ENCODE measurements at regions not wholly inside any gene's neighbourhood (a gene's known extent, or its start where the extent isn't known, plus 50 kb on each side); places are given as distances from the start of the nearest gene placed in this dataset.

GRCh38 chr15:91706322-91707032 lies 147.0 kb upstream of the SLCO3A1 start:
- Mint-ChIP-seq H3K4me3 (no peak overlapping the region), H3K36me3 (ENCODE audit: low read depth) (no peaks in the 10 kb centered on the region), H3K27me3 (peaks cover 9% of the 10 kb centered on the region), H3K4me1 (peaks cover 17% of the 10 kb centered on the region), H3K27ac (peak overlapping the region; percentile 58), H3K9me3 (no peaks in the 10 kb centered on the region)
- POLR2A ChIA-PET = interaction anchor here (0.7 to 1.2 kb wide), 4 partner anchors 146 to 383 kb away, joined by 3 to 8 read pairs (median 4); partner anchors contain the start of gene SLCO3A1
- DNase-seq = peak; percentile 89
- CTCF ChIA-PET = interaction anchor here (0.6 to 3.2 kb wide), 51 partner anchors 10 to 460 kb away, joined by 3 to 41 read pairs (median 4); partner anchors contain the start of gene SLCO3A1

- DNase-seq = no peak
- ChIA-PET POLR2A (no interaction called here), CTCF (no interaction called here)
- Mint-ChIP-seq H3K4me3 (no peak overlapping the region), H3K36me3 (ENCODE audit: low read depth) (no peaks in the 10 kb centered on the region), H3K9me3 (no peaks in the 10 kb centered on the region), H3K27ac (no peak overlapping the region), H3K4me1 (peaks cover 17% of the 10 kb centered on the region), H3K27me3 (peaks cover 16% of the 10 kb centered on the region)
Measured at GRCh38 chr15:91710080-91710698, 143.3 kb upstream of the SLCO3A1 start.

GRCh38 chr15:91711384-91712033 lies 142.0 kb upstream of the SLCO3A1 start:
- no peaks in the 10 kb centered on the region for H3K9me3 Mint-ChIP-seq
- POLR2A ChIA-PET = no interaction called here
- CTCF ChIA-PET = no interaction called here

GRCh38 chr15:91712286-91712685 lies 141.2 kb upstream of the SLCO3A1 start:
- H3K9me3 Mint-ChIP-seq = no peaks in the 10 kb centered on the region
- ChIA-PET POLR2A (no interaction called here), CTCF (interaction anchor here (1.0 kb wide), 1 partner anchor 365 kb away, joined by 3 read pairs; no protein-coding TSS in a partner anchor)
- peaks cover 18% of the 10 kb centered on the region for H3K27me3 Mint-ChIP-seq
- H3K4me1 Mint-ChIP-seq = peaks cover 2% of the 10 kb centered on the region
- H3K36me3 Mint-ChIP-seq (ENCODE audit: low read depth) = no peaks in the 10 kb centered on the region
- no peak overlapping the region for H3K4me3 Mint-ChIP-seq
- DNase-seq = no peak
- H3K27ac Mint-ChIP-seq = no peak overlapping the region

More at GRCh38 chr15:91711384-91712033, 142.0 kb upstream of the SLCO3A1 start:
- no peaks in the 10 kb centered on the region for H3K36me3 Mint-ChIP-seq (ENCODE audit: low read depth)
- no peak overlapping the region for H3K27ac Mint-ChIP-seq
- no peak for DNase-seq
- no peak overlapping the region for H3K4me3 Mint-ChIP-seq
- H3K27me3 Mint-ChIP-seq = peaks cover 18% of the 10 kb centered on the region
- peaks cover 7% of the 10 kb centered on the region for H3K4me1 Mint-ChIP-seq

GRCh38 chr15:91716536-91716935 lies 137.0 kb upstream of the SLCO3A1 start:
- ChIA-PET POLR2A (no interaction called here), CTCF (no interaction called here)
- no peak for DNase-seq
- H3K4me1 Mint-ChIP-seq = no peaks in the 10 kb centered on the region
- no peak overlapping the region for H3K4me3 Mint-ChIP-seq
- H3K27me3 Mint-ChIP-seq = peaks cover 23% of the 10 kb centered on the region
- H3K27ac Mint-ChIP-seq = no peak overlapping the region
- H3K36me3 Mint-ChIP-seq (ENCODE audit: low read depth) = no peaks in the 10 kb centered on the region
- H3K9me3 Mint-ChIP-seq = no peaks in the 10 kb centered on the region

- DNase-seq = no peak
- Mint-ChIP-seq H3K4me1 (no peaks in the 10 kb centered on the region), H3K36me3 (ENCODE audit: low read depth) (no peaks in the 10 kb centered on the region), H3K27me3 (peaks cover 23% of the 10 kb centered on the region), H3K9me3 (no peaks in the 10 kb centered on the region), H3K27ac (no peak overlapping the region), H3K4me3 (no peak overlapping the region)
- CTCF ChIA-PET = no interaction called here
- POLR2A ChIA-PET = no interaction called here
Measured at GRCh38 chr15:91717811-91718210, 135.7 kb upstream of the SLCO3A1 start.

GRCh38 chr15:91723959-91724358 lies 129.5 kb upstream of the SLCO3A1 start:
- peaks cover 6% of the 10 kb centered on the region for H3K27me3 Mint-ChIP-seq
- H3K36me3 Mint-ChIP-seq (ENCODE audit: low read depth) = no peaks in the 10 kb centered on the region
- POLR2A ChIA-PET = no interaction called here
- no peak overlapping the region for H3K4me3 Mint-ChIP-seq
- no peaks in the 10 kb centered on the region for H3K9me3 Mint-ChIP-seq
- H3K27ac Mint-ChIP-seq = no peak overlapping the region
- CTCF ChIA-PET = interaction anchor here (1.6 kb wide), 1 partner anchor 18 kb away, joined by 4 read pairs; no protein-coding TSS in a partner anchor
- no peaks in the 10 kb centered on the region for H3K4me1 Mint-ChIP-seq
- DNase-seq = no peak

- Mint-ChIP-seq H3K27me3 (peaks cover 28% of the 10 kb centered on the region), H3K4me1 (no peaks in the 10 kb centered on the region), H3K27ac (no peak overlapping the region), H3K36me3 (ENCODE audit: low read depth) (no peaks in the 10 kb centered on the region), H3K4me3 (no peak overlapping the region), H3K9me3 (no peaks in the 10 kb centered on the region)
- CTCF ChIA-PET = no interaction called here
- POLR2A ChIA-PET = no interaction called here
- DNase-seq = no peak
Measured at GRCh38 chr15:91733661-91734060, 119.8 kb upstream of the SLCO3A1 start.

GRCh38 chr15:91737151-91737818 lies 116.2 kb upstream of the SLCO3A1 start:
- CTCF ChIA-PET = no interaction called here
- H3K4me1 Mint-ChIP-seq = no peaks in the 10 kb centered on the region
- POLR2A ChIA-PET = no interaction called here
- H3K9me3 Mint-ChIP-seq = no peaks in the 10 kb centered on the region
- peaks cover 33% of the 10 kb centered on the region for H3K27me3 Mint-ChIP-seq
- DNase-seq = no peak
- no peak overlapping the region for H3K27ac Mint-ChIP-seq
- no peaks in the 10 kb centered on the region for H3K36me3 Mint-ChIP-seq (ENCODE audit: low read depth)
- no peak overlapping the region for H3K4me3 Mint-ChIP-seq

GRCh38 chr15:91741986-91742385 lies 111.5 kb upstream of the SLCO3A1 start:
- Mint-ChIP-seq H3K4me3 (no peak overlapping the region), H3K4me1 (no peaks in the 10 kb centered on the region), H3K27me3 (peaks cover 36% of the 10 kb centered on the region), H3K36me3 (ENCODE audit: low read depth) (no peaks in the 10 kb centered on the region), H3K27ac (no peak overlapping the region), H3K9me3 (no peaks in the 10 kb centered on the region)
- DNase-seq = no peak
- ChIA-PET CTCF (no interaction called here), POLR2A (no interaction called here)

GRCh38 chr15:91751611-91752010 lies 101.9 kb upstream of the SLCO3A1 start:
- no peaks in the 10 kb centered on the region for H3K36me3 Mint-ChIP-seq (ENCODE audit: low read depth)
- H3K27ac Mint-ChIP-seq = no peak overlapping the region
- H3K4me1 Mint-ChIP-seq = no peaks in the 10 kb centered on the region
- ChIA-PET CTCF (no interaction called here), POLR2A (no interaction called here)
- H3K27me3 Mint-ChIP-seq = peaks cover 6% of the 10 kb centered on the region
- no peak overlapping the region for H3K4me3 Mint-ChIP-seq
- H3K9me3 Mint-ChIP-seq = peaks cover 2% of the 10 kb centered on the region
- no peak for DNase-seq

GRCh38 chr15:91752081-91752785 lies 101.3 kb upstream of the SLCO3A1 start:
- no peak overlapping the region for H3K27ac Mint-ChIP-seq
- ChIA-PET CTCF (no interaction called here), POLR2A (no interaction called here)
- H3K27me3 Mint-ChIP-seq = peaks cover 6% of the 10 kb centered on the region
- peaks cover 2% of the 10 kb centered on the region for H3K9me3 Mint-ChIP-seq
- H3K4me1 Mint-ChIP-seq = no peaks in the 10 kb centered on the region
- DNase-seq = no peak
- H3K36me3 Mint-ChIP-seq (ENCODE audit: low read depth) = no peaks in the 10 kb centered on the region
- H3K4me3 Mint-ChIP-seq = no peak overlapping the region

GRCh38 chr15:91759560-91759959 lies 93.9 kb upstream of the SLCO3A1 start:
- CTCF ChIA-PET = no interaction called here
- POLR2A ChIA-PET = no interaction called here
- peaks cover 4% of the 10 kb centered on the region for H3K27me3 Mint-ChIP-seq
- H3K4me3 Mint-ChIP-seq = no peak overlapping the region
- no peak overlapping the region for H3K27ac Mint-ChIP-seq
- H3K4me1 Mint-ChIP-seq = no peaks in the 10 kb centered on the region
- H3K36me3 Mint-ChIP-seq (ENCODE audit: low read depth) = no peaks in the 10 kb centered on the region
- no peaks in the 10 kb centered on the region for H3K9me3 Mint-ChIP-seq
- no peak for DNase-seq

Data from activated CD4-positive, alpha-beta memory T cell treated with anti-CD3 and anti-CD28 coated beads, Interleukin-2, amount 10 ng/mL, durations not matched to agents 7 days and 5 days (primary cell).